ENCODE measurements at regions not wholly inside any gene's neighbourhood (a gene's known extent, or its start where the extent isn't known, plus 50 kb on each side); places are given as distances from the start of the nearest gene placed in this dataset.

- no peak overlapping the region for H3K4me3 ChIP-seq (ENCODE audit: low read length)
- peak; percentile 4 for DNase-seq (ENCODE audit: low read depth)
- TF ChIP-seq CTCF (conservative IDR thresholded peaks at IDR 0.05; ENCODE audit: low read length), result no peak
Observed at GRCh38 chr4:119833611-119834010, 205.0 kb upstream of the PDE5A start.

- DNase-seq (ENCODE audit: low read depth), result peak; percentile 9
- no peak for TF ChIP-seq CTCF (conservative IDR thresholded peaks at IDR 0.05; ENCODE audit: low read length)
- no peak overlapping the region for H3K4me3 ChIP-seq (ENCODE audit: low read length)
Observed at GRCh38 chr4:119832776-119833175, 204.2 kb upstream of the PDE5A start.

- no peak overlapping the region for H3K4me3 ChIP-seq (ENCODE audit: low read length)
- no peak for DNase-seq (ENCODE audit: low read depth)
- TF ChIP-seq CTCF (conservative IDR thresholded peaks at IDR 0.05; ENCODE audit: low read length), result no peak
Observed at GRCh38 chr4:119829326-119829725, 200.7 kb upstream of the PDE5A start.

GRCh38 chr4:119825696-119826095 is 197.1 kb upstream of the PDE5A start:
- TF ChIP-seq CTCF (conservative IDR thresholded peaks at IDR 0.05; ENCODE audit: low read length), result no peak
- no peak overlapping the region for H3K4me3 ChIP-seq (ENCODE audit: low read length)
- DNase-seq (ENCODE audit: low read depth), result no peak

GRCh38 chr4:119823891-119824290 is 195.3 kb upstream of the PDE5A start:
- no peak for TF ChIP-seq CTCF (conservative IDR thresholded peaks at IDR 0.05; ENCODE audit: low read length)
- no peak overlapping the region for H3K4me3 ChIP-seq (ENCODE audit: low read length)
- DNase-seq (ENCODE audit: low read depth), result no peak

- no peak for TF ChIP-seq CTCF (conservative IDR thresholded peaks at IDR 0.05; ENCODE audit: low read length)
- no peak for DNase-seq (ENCODE audit: low read depth)
- H3K4me3 ChIP-seq (ENCODE audit: low read length), result no peak overlapping the region
Observed at GRCh38 chr4:119823045-119823444, 194.4 kb upstream of the PDE5A start.

GRCh38 chr4:119816473-119816872 is 187.9 kb upstream of the PDE5A start:
- no peak for TF ChIP-seq CTCF (conservative IDR thresholded peaks at IDR 0.05; ENCODE audit: low read length)

More at GRCh38 chr4:119816473-119816872, 187.9 kb upstream of the PDE5A start:
- DNase-seq (ENCODE audit: low read depth), result no peak
- H3K4me3 ChIP-seq (ENCODE audit: low read length), result no peak overlapping the region
